GM18505 (cell line): ENCODE measurements at regions not wholly inside any gene's neighbourhood (a gene's known extent, or its start where the extent isn't known, plus 50 kb on each side); places are given as distances from the start of the nearest gene placed in this dataset.

Experiments
- ATAC-seq: cut with Tn5 transposase; IDR thresholded peaks from one replicate; pipeline ENCODE4 v1.9.1; 2021; ENCODE audit not compliant: unreplicated experiment
- POLR2A ChIP-seq: IDR thresholded peaks from 4 replicates; pipeline ENCODE4 v1.6.1; 2011; ENCODE audit warnings: borderline replicate concordance; ENCODE audit not compliant: insufficient read depth, insufficient read length; ENCODE audit errors: extremely low read depth

- TF ChIP-seq POLR2A, result no peak
- no peak for ATAC-seq
Measured at GRCh38 chr5:53239301-53239990, 129.9 kb upstream of the MOCS2 start.

GRCh38 chr5:53240661-53241060, 131.1 kb upstream of the MOCS2 start:
- ATAC-seq, result no peak
- no peak for TF ChIP-seq POLR2A

- ATAC-seq, result no peak
- no peak for TF ChIP-seq POLR2A
Measured at GRCh38 chr5:53241572-53241971, 132.0 kb upstream of the MOCS2 start.

- ATAC-seq, result no peak
- no peak for TF ChIP-seq POLR2A
Measured at GRCh38 chr5:53243403-53243802, 133.8 kb upstream of the MOCS2 start.

DNA sequence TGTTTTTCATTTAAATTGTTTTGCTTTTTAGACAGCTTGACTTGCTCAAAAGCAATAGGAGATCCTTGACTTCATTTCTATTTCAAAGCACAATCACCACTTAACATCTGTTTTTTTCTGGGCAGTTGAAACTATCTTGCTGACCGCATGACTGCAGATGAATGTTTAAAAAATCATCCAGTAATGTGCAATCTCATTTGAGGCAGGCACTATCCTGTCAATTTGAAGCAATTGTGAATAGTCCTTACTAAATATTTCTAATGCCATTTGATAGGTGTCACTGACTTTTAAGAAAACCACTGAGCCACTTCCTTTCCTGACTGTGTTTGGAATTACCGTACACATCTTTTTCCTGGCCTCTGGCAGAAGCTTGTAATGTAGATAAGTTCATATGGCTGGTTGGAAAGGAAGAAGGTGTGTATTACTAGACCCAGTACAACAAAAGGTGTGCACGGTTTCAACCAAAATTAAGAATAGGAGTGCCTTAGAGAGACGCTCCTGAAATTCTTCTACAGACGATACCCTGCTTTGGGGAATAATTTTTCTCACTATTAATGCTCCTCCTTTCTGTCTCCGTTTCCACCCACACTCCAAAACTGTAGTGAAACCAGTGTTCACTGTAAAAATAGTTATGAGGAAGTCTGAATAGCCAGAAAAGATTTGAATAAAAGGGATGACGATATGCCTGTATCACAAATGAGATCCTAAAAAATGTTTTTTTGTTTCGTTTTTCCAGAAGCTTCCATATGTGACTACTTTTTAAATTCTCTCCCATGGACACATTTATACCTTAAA, 136.7 kb upstream of the MOCS2 start:
- TF ChIP-seq POLR2A, result no peak
- ATAC-seq, result no peak

DNA sequence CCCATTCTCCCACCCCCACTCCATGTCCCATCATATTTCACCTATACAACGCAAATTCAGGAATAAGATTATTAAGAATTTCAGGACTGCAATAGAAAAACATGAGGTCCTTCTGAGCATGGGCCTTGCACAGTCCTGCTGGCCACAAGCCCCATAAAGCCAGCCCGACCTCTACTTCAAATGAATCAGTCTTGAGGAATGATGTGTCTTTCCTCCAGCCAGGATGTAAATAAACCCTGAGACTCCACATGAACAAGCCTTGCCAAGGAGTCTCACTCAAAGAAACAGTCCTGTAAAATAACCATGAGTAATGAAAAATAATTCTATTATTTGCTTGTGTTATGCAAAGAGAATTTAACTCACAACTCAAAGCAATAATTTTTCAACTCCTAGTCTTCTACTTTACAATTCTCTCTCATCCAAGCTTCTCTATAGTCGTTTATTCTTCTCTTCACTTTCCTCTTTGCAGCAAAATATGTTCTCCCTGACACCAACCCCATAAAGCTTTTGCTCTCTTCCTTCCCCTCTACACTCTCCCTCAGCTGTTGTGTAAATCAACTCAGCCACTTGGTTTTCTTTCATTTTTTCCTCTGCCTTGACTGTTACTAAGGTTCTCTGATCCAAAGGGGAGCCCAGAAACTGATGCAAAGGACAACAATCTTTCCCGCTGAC, 140.1 kb upstream of the MOCS2 start:
- no peak for TF ChIP-seq POLR2A
- ATAC-seq, result no peak

DNA sequence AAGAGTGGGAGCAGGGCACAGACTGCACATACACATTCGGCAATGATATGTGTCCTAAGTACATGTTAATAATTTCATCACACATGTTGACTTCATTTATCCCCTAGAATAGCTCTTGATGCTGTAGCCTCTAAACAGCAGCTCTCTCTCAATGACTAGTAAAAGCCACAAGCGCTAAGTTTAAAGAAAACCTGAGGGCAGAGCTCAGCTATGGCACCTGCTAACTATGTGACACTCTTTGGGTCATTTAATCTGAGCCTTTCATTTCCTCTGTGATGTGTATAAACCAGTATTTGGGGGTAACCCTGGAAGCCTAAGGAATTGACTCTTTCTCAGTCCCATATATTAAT, 140.6 kb upstream of the MOCS2 start:
- no peak for ATAC-seq
- TF ChIP-seq POLR2A, result no peak

DNA sequence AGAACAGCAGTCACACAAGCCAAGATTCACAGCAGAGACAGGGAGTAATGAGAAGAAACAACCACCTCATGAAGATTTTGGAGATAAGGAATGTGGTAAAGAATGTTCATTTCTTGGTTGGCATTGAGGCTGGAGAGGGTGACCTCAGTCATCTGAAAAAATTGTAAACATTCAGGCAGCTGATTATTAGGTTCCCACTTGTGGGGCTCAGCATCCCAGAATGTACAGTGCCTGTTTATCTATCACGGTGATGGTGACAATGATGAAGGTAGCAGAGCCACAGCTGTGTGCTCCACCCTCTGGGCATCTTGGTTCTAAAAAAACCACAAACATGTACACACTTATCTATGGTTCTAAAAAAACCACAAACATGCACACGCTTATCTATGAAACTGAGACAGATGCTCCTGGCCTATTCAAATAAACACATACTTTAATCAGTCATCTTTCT, 143.9 kb upstream of the MOCS2 start:
- no peak for ATAC-seq
- TF ChIP-seq POLR2A, result no peak

GRCh38 chr5:53256746-53257145, 147.2 kb upstream of the MOCS2 start:
- no peak for TF ChIP-seq POLR2A
- ATAC-seq, result no peak

GRCh38 chr5:53257806-53258373, 148.3 kb upstream of the MOCS2 start:
- ATAC-seq, result no peak
- TF ChIP-seq POLR2A, result no peak

DNA sequence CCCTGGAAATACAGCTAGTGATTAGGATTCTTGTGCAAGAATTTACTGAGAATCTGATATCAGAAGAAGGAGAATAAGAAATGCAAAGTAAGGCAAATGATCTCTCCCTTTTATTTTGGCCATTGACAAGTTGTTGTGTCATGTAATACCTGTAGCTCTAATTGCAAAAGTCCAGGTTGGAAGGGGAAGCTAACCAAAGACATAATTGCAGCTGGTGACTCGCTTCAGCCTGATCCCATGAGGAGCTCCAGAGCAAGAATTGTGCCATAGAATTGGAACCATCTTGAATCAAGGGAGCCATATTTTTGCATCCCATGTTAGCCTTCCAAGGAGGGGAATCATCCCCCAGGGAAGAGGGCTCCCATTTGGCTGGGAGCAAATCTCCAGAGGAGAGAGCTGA, 149.6 kb upstream of the MOCS2 start:
- ATAC-seq, result no peak

GRCh38 chr5:53260446-53260845, 150.9 kb upstream of the MOCS2 start:
- TF ChIP-seq POLR2A, result no peak
- no peak for ATAC-seq

More for the DNA sequence above, 149.6 kb upstream of the MOCS2 start:
- TF ChIP-seq POLR2A, result no peak

DNA sequence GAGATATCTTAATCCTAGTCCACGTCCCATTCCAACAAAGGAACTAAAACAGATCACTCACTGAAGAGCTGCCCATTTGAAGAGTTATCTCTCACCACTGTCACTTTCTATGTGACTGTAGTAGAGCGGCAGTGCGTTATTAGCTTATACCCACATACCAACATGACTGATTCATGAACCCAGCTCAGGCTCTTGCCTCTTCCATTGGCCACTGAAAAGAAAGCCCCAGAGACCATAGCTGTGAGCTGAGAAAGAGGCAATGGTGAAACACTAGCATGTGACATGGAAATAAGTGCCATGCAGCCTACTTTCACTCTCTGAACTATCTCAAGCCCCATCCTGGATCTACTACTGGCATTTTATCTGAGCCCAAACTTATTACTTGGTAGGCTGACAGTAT, 151.7 kb upstream of the MOCS2 start:
- TF ChIP-seq POLR2A, result no peak
- ATAC-seq, result no peak
